Thyroid gland (tissue), 4 donors: ENCODE measurements at regions not wholly inside any gene's neighbourhood (a gene's known extent, or its start where the extent isn't known, plus 50 kb on each side); places are given as distances from the start of the nearest gene placed in this dataset.

ENCODE experiments used
- DNase-seq, 2 donors: peaks; one replicate each; pipeline ENCODE4 v3.0.0-alpha.2; 2019
- H3K27ac ChIP-seq, 3 donors: fragments of 200-600 bp; sonication (generic); 1 replicate in 2 of 3; 2 replicates in 1 of 3; pipeline ENCODE4 v1.5.1; 2016 to 2019; ENCODE audit warnings: mild to moderate bottlenecking in 1 of 3, moderate library complexity in 1 of 3
- H3K27me3 ChIP-seq: fragments of 200-600 bp; sonication (generic); one replicate; pipeline ENCODE4 v1.5.1; 2019
- H3K36me3 ChIP-seq, 2 donors: fragments of 200-600 bp; sonication (generic); one replicate each; pipeline ENCODE4 v1.5.1; 2016 to 2019
- H3K4me1 ChIP-seq, 2 donors: fragments of 200-600 bp; sonication (generic); one replicate each; pipeline ENCODE4 v1.5.1; 2017 to 2019
- H3K4me3 ChIP-seq, 3 donors: fragments of 200-600 bp; sonication (generic); replicated peaks in 1 of 3; 1 replicate in 2 of 3; 2 replicates in 1 of 3; pipeline ENCODE4 v1.5.1; 2016; ENCODE audit warnings: mild to moderate bottlenecking in 1 of 3
- H3K9me3 ChIP-seq: fragments of 200-600 bp; sonication (generic); one replicate; pipeline ENCODE4 v1.5.1; 2017
- POLR2A ChIP-seq, 2 donors: fragments of 450-650 bp; IDR thresholded peaks; one replicate each; pipeline ENCODE4 v1.6.1; 2017; ENCODE audit warnings: antibody characterized with exemption in 2 of 2, mild to moderate bottlenecking in 2 of 2, moderate library complexity in 1 of 2
- WGBS, 2 donors: methylation state at CpG; one replicate each; pipeline ENCODE4 v1.1.5; 2017; 5-methylcytosine and 5-hydroxymethylcytosine counted together
- intact Hi-C: fragments of 100-400 bp; cut with DNase I; formaldehyde crosslinking; loops from one replicate; pipeline ENCODE4 v1.15.1; 2023
- TF ChIP-seq, protein P1 (sequence below), 6 experiments: fragments of 200-600 bp in 3 of 6; fragments of 450-650 bp in 3 of 6; sonication (generic) in 3 of 6; IDR thresholded peaks; one replicate each; pipeline ENCODE4 v1.5.1; 2016 to 2019; ENCODE audit warnings: antibody characterized with exemption in 6 of 6, mild to moderate bottlenecking in 2 of 6, inconsistent platforms in 1 of 6, moderate library complexity in 1 of 6

DNA sequence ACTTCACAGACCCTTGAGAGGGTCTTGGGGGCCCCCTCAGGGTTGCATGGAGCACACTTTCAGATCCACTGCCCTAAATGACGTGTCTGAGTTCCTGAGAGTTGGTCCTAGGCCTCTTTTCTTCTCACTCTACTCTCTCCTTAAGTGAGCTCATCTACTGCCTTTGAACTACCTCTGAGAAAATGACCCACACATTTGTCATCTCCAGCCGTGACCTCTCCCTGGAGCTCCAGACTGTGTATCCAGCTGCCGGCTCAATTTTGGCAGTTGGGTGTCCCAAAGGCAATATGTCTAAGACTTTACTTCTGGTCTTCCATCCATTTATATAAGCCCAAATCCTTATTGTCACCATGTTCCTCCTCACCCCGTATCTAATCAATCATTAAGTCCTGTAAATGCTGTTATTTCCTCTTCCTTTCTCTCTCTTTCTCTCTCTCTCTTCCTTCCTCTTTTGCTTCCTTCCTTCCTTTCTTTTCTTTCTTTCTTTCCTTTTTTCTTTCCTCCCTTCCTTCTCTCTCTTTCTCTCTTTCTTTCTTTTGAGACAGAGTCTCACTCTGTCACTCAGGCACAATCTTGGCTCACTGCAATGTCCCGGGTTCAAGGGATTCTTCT is 51.2 kb upstream of the HSPA9 start:
- no peak for DNase-seq
- 86 to 92% methylated on average over 5 of the region's 5 CpGs for WGBS, 2 donors
- Histone ChIP-seq H3K36me3 (no peaks in the 10 kb centered on the region), H3K27me3 (no peaks in the 10 kb centered on the region), H3K9me3 (no peaks in the 10 kb centered on the region), H3K27ac (no peak overlapping the region), H3K4me3 (no peak overlapping the region), H3K4me1 (no peaks in the 10 kb centered on the region)
- TF ChIP-seq, protein P1, sequence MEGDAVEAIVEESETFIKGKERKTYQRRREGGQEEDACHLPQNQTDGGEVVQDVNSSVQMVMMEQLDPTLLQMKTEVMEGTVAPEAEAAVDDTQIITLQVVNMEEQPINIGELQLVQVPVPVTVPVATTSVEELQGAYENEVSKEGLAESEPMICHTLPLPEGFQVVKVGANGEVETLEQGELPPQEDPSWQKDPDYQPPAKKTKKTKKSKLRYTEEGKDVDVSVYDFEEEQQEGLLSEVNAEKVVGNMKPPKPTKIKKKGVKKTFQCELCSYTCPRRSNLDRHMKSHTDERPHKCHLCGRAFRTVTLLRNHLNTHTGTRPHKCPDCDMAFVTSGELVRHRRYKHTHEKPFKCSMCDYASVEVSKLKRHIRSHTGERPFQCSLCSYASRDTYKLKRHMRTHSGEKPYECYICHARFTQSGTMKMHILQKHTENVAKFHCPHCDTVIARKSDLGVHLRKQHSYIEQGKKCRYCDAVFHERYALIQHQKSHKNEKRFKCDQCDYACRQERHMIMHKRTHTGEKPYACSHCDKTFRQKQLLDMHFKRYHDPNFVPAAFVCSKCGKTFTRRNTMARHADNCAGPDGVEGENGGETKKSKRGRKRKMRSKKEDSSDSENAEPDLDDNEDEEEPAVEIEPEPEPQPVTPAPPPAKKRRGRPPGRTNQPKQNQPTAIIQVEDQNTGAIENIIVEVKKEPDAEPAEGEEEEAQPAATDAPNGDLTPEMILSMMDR (IDR thresholded peaks at IDR 0.05) = no peak
- no peak for TF ChIP-seq POLR2A (IDR thresholded peaks at IDR 0.05)
- intact Hi-C loops = no loop called here

DNA sequence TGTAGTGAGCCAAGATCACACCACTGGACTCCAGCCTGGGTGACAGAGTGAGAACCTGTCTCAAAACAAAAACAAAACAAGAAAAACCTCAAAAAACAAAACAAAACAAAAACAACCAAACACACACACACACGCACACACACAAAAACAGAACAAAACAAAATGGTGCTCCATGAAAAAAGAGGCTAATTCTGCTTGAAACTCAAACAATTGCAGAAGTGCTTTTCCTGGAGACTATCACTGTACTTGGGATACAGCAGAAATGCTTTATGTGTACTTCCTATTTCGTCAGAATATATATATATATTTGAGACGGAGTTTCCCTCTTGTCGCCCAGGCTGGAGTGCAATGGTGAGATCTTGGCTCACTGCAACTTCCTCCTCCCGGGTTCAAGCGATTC is 49.9 kb upstream of the HSPA9 start:
- Histone ChIP-seq H3K4me1 (no peaks in the 10 kb centered on the region), H3K36me3 (no peaks in the 10 kb centered on the region), H3K9me3 (no peaks in the 10 kb centered on the region), H3K27me3 (no peaks in the 10 kb centered on the region), H3K27ac (no peak overlapping the region), H3K4me3 (no peak overlapping the region)
- 87 to 90% methylated on average over 6 of the region's 6 CpGs for WGBS, 2 donors
- DNase-seq = no peak
- TF ChIP-seq, protein P1 (IDR thresholded peaks at IDR 0.05) = no peak
- no peak for TF ChIP-seq POLR2A (IDR thresholded peaks at IDR 0.05)
- intact Hi-C loops = no loop called here
